GM12891 (cell line): ENCODE measurements at regions not wholly inside any gene's neighbourhood (a gene's known extent, or its start where the extent isn't known, plus 50 kb on each side); places are given as distances from the start of the nearest gene placed in this dataset.

Experiments
- PAX5 ChIP-seq: IDR thresholded peaks from 2 replicates; pipeline ENCODE4 v1.6.1; 2011; ENCODE audit warnings: low read length, moderate library complexity, mild to moderate bottlenecking; ENCODE audit not compliant: insufficient read depth, severe bottlenecking
- POLR2A ChIP-seq: IDR thresholded peaks from 2 replicates; pipeline ENCODE4 v1.6.1; 2011; ENCODE audit warnings: low read depth, low read length, control low read depth
- POLR2AphosphoS5 ChIP-seq: IDR thresholded peaks from 2 replicates; pipeline ENCODE4 v1.6.1; 2011; ENCODE audit warnings: low read depth, low read length, control low read depth
- TAF1 ChIP-seq: IDR thresholded peaks from 2 replicates; pipeline ENCODE4 v1.6.1; 2011; ENCODE audit warnings: low read depth, low read length, control low read depth

DNA sequence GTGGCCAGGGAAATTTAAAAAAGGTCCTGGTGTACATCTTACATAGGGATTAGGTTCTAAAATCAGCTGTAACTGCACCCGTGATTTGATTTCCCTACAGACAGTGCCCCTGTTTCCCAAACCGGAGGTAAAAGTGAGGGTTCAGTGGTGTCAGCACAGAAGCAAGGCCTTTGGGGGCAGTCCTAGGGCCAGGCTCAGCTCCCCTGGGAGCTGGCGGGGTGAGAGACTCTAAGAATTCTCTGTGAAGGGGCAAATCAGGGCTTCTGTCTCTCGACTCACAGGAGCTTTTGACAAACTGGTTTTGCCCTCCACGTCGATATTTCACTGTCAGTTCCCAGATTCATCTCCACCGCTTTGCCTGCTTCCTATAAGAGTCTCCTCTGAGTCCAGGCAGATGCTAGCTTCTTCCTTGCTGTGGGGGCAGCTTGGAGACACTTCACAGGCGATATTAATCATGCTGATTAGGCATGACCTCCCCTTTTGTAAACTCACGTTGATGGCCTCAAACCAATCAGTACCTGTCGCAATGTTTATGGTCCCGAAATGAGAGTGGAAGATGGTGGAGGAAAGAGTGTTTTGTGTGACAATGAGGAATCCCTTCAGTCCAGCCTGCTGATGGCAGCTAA, 234.2 kb upstream of the TOX3 start:
- TF ChIP-seq POLR2A (no peak), PAX5 (no peak), POLR2AphosphoS5 (no peak), TAF1 (no peak)
